IMR-90 (cell line): ENCODE measurements at regions not wholly inside any gene's neighbourhood (a gene's known extent, or its start where the extent isn't known, plus 50 kb on each side); places are given as distances from the start of the nearest gene placed in this dataset.

Experiments used
- ATAC-seq: fragments of 200-7000 bp; cut with Tn5 transposase; 2 replicates; pipeline ENCODE4 v1.9.1; 2020; ENCODE audit warnings: low read depth, mild to moderate bottlenecking, moderate library complexity
- BruUV-seq: library from RNA; stranded (reverse); fragments of 400-500 nt; replicated peaks from 2 replicates; lab custom pipeline; 2021; lab: Mats Ljungman, UMichigan
- CTCF ChIA-PET: fragments of 300-600 bp; formaldehyde crosslinking; extraction: SDS; loops from one replicate; lab custom pipeline; 2021; ENCODE audit warnings: antibody characterized with exemption; lab: Yijun Ruan, JAX
- POLR2A ChIA-PET: fragments of 300-600 bp; sonication (Branson Sonifier 250); formaldehyde crosslinking; loops from one replicate; lab custom pipeline; 2022; ENCODE audit warnings: antibody characterized with exemption; ENCODE audit not compliant: unreplicated experiment; lab: Charles Lee
- DNase-seq: peaks from one replicate; pipeline ENCODE4 v3.0.0; 2013
- H2AFZ ChIP-seq: replicated peaks from 2 replicates; pipeline ENCODE3; 2013; ENCODE audit warnings: low read length, mild to moderate bottlenecking; ENCODE audit not compliant: poor library complexity
- H2AK5ac ChIP-seq: 2 replicates; pipeline ENCODE4 v1.6.1; 2013; ENCODE audit warnings: low read depth, low read length, inconsistent platforms
- H2AK9ac ChIP-seq: replicated peaks from 2 replicates; pipeline ENCODE3; 2013; ENCODE audit warnings: mild to moderate bottlenecking, low read depth, low read length, moderate library complexity; ENCODE audit not compliant: poor library complexity
- H2BK120ac ChIP-seq: 2 replicates; pipeline ENCODE4 v1.6.1; 2013; ENCODE audit warnings: low read depth, low read length, inconsistent platforms
- H2BK15ac ChIP-seq: 3 replicates; pipeline ENCODE4 v1.6.1; 2013; ENCODE audit warnings: low read depth, low read length, inconsistent platforms
- H2BK20ac ChIP-seq: 2 replicates; pipeline ENCODE4 v1.6.1; 2013; ENCODE audit warnings: low read depth, mild to moderate bottlenecking, inconsistent platforms, low read length, moderate library complexity
- H2BK5ac ChIP-seq: 2 replicates; pipeline ENCODE4 v1.6.1; 2013; ENCODE audit warnings: mild to moderate bottlenecking, low read depth, low read length, inconsistent platforms; ENCODE audit not compliant: poor library complexity, severe bottlenecking
- H3K14ac ChIP-seq: replicated peaks from 2 replicates; pipeline ENCODE4 v1.6.1; 2013; ENCODE audit warnings: low read depth, low read length, inconsistent platforms
- H3K18ac ChIP-seq: 2 replicates; pipeline ENCODE4 v1.6.1; 2013; ENCODE audit warnings: low read depth, low read length, control low read depth
- H3K23ac ChIP-seq: 2 replicates; pipeline ENCODE4 v1.6.1; 2013; ENCODE audit warnings: low read depth, low read length, inconsistent platforms
- H3K27ac ChIP-seq: 2 replicates; pipeline ENCODE4 v1.5.1; 2013; ENCODE audit warnings: mild to moderate bottlenecking, control low read depth, low read length; ENCODE audit not compliant: insufficient read depth
- H3K27me3 ChIP-seq: 2 replicates; pipeline ENCODE4 v1.6.1; 2013; ENCODE audit warnings: low read length; ENCODE audit not compliant: control insufficient read depth, insufficient read depth
- H3K36me3 ChIP-seq: 2 replicates; pipeline ENCODE4 v1.6.1; 2013; ENCODE audit warnings: low read length, mixed read lengths; ENCODE audit not compliant: control insufficient read depth, insufficient read depth
- H3K4ac ChIP-seq: 2 replicates; pipeline ENCODE4 v1.6.1; 2013; ENCODE audit warnings: low read depth, low read length, inconsistent platforms
- H3K4me1 ChIP-seq: 2 replicates; pipeline ENCODE4 v1.6.1; 2013; ENCODE audit warnings: low read length, mixed read lengths; ENCODE audit not compliant: control insufficient read depth, insufficient read depth
- H3K4me2 ChIP-seq: 2 replicates; pipeline ENCODE4 v1.6.1; 2013; ENCODE audit warnings: low read depth, mild to moderate bottlenecking, control low read depth, low read length, moderate library complexity
- H3K4me3 ChIP-seq: 2 replicates; pipeline ENCODE4 v1.5.1; 2013; ENCODE audit warnings: low read depth, mild to moderate bottlenecking, control low read depth, low read length, moderate library complexity; ENCODE audit not compliant: insufficient read depth
- H3K56ac ChIP-seq: 2 replicates; pipeline ENCODE4 v1.6.1; 2013; ENCODE audit warnings: low read length, inconsistent platforms; ENCODE audit not compliant: insufficient read depth; ENCODE audit errors: extremely low read depth
- H3K79me1 ChIP-seq, 2 experiments: 2 replicates each; pipeline ENCODE4 v1.6.1; 2013; ENCODE audit warnings: low read length in 2 of 2, inconsistent platforms in 1 of 2, low read depth in 1 of 2
- H3K9ac ChIP-seq: 2 replicates; pipeline ENCODE4 v1.6.1; 2013; ENCODE audit warnings: low read depth, low read length, control low read depth
- H3K9me1 ChIP-seq: 2 replicates; pipeline ENCODE4 v1.6.1; 2013; ENCODE audit warnings: low read length, inconsistent platforms; ENCODE audit not compliant: insufficient read depth
- H3K9me3 ChIP-seq: 2 replicates; pipeline ENCODE4 v1.6.1; 2013; ENCODE audit warnings: low read length; ENCODE audit not compliant: control insufficient read depth, insufficient read depth
- H4K20me1 ChIP-seq: 2 replicates; pipeline ENCODE4 v1.6.1; 2013; ENCODE audit warnings: low read length, inconsistent platforms; ENCODE audit not compliant: insufficient read depth
- H4K5ac ChIP-seq: 2 replicates; pipeline ENCODE4 v1.6.1; 2013; ENCODE audit warnings: mild to moderate bottlenecking, low read depth, low read length, control low read depth
- H4K8ac ChIP-seq, 2 experiments: 2 replicates each; pipeline ENCODE4 v1.6.1; 2013; ENCODE audit warnings: low read depth in 2 of 2, low read length in 2 of 2, control low read depth in 1 of 2, inconsistent platforms in 1 of 2
- H4K91ac ChIP-seq: 2 replicates; pipeline ENCODE4 v1.6.1; 2013; ENCODE audit warnings: low read depth, low read length, inconsistent platforms; ENCODE audit not compliant: insufficient read depth
- BHLHE40 ChIP-seq: fragments of 150-350 bp; IDR thresholded peaks from 2 replicates; pipeline ENCODE4 v1.6.1; 2016; ENCODE audit warnings: mild to moderate bottlenecking, low read depth, low read length
- CEBPB ChIP-seq: IDR thresholded peaks from 2 replicates; pipeline ENCODE4 v1.6.1; 2012; ENCODE audit warnings: low read depth, low read length, improper control_type of control experiment
- CHD1 ChIP-seq: IDR thresholded peaks from 2 replicates; pipeline ENCODE4 v1.6.1; 2012; ENCODE audit warnings: low read depth, low read length, improper control_type of control experiment
- CTCF ChIP-seq: conservative IDR thresholded peaks from 2 replicates; pipeline ENCODE4 v1.5.1; 2012; ENCODE audit warnings: mild to moderate bottlenecking, low read depth, low read length, improper control_type of control experiment
- ELK1 ChIP-seq: fragments of 150-350 bp; IDR thresholded peaks from 2 replicates; pipeline ENCODE4 v1.6.1; 2016; ENCODE audit warnings: low read depth, mild to moderate bottlenecking, low read length, moderate library complexity, borderline replicate concordance
- FOS ChIP-seq: fragments of 150-350 bp; IDR thresholded peaks from 2 replicates; pipeline ENCODE4 v1.6.1; 2016; ENCODE audit warnings: low read depth, low read length
- MAFK ChIP-seq: IDR thresholded peaks from 2 replicates; pipeline ENCODE4 v1.6.1; 2012; ENCODE audit warnings: low read depth, low read length, improper control_type of control experiment
- MAZ ChIP-seq: IDR thresholded peaks from 2 replicates; pipeline ENCODE4 v1.6.1; 2012; ENCODE audit warnings: low read depth, mild to moderate bottlenecking, low read length, improper control_type of control experiment, moderate library complexity, borderline replicate concordance
- MXI1 ChIP-seq: IDR thresholded peaks from 2 replicates; pipeline ENCODE4 v1.6.1; 2012; ENCODE audit warnings: low read depth, mild to moderate bottlenecking, low read length, moderate library complexity, borderline replicate concordance
- NFE2L2 ChIP-seq: fragments of 150-350 bp; IDR thresholded peaks from 2 replicates; pipeline ENCODE4 v1.6.1; 2016; ENCODE audit warnings: low read depth, mild to moderate bottlenecking, low read length
- POLR2A ChIP-seq: IDR thresholded peaks from 2 replicates; pipeline ENCODE4 v1.6.1; 2012; ENCODE audit warnings: mild to moderate bottlenecking, low read depth, low read length
- RAD21 ChIP-seq: IDR thresholded peaks from 2 replicates; pipeline ENCODE4 v1.6.1; 2012; ENCODE audit warnings: low read length, improper control_type of control experiment
- RCOR1 ChIP-seq: IDR thresholded peaks from 2 replicates; pipeline ENCODE4 v1.6.1; 2012; ENCODE audit warnings: mild to moderate bottlenecking, low read length, improper control_type of control experiment; ENCODE audit not compliant: insufficient replicate concordance
- RFX5 ChIP-seq: IDR thresholded peaks from 2 replicates; pipeline ENCODE4 v1.8.0; 2012; ENCODE audit warnings: low read depth, mild to moderate bottlenecking, low read length, moderate library complexity
- SMC3 ChIP-seq: fragments of 150-350 bp; IDR thresholded peaks from 2 replicates; pipeline ENCODE4 v1.6.1; 2016; ENCODE audit warnings: low read depth, mild to moderate bottlenecking, antibody characterized with exemption, low read length, moderate library complexity
- WGBS, 2 experiments: methylation state at CpG; one replicate each; pipeline versions ENCODE4 v1.1.5 to v1.1.7; 2013; ENCODE audit warnings: missing lambda C conversion rate in 2 of 2; ENCODE audit not compliant: insufficient read length in 1 of 2; ENCODE audit errors: extremely low coverage in 2 of 2; 5-methylcytosine and 5-hydroxymethylcytosine counted together
- dilution Hi-C: fragments of 300-500 bp; cut with HindIII; formaldehyde crosslinking; loops from one replicate; pipeline ENCODE4 v1.14.3; 2018; ENCODE audit warnings: low sequenced_read_pairs; ENCODE audit not compliant: unreplicated experiment
- in situ Hi-C: fragments of 300-500 bp; cut with MboI; formaldehyde crosslinking; loops from 3 replicates; pipeline ENCODE4 v1.14.3; 2019; ENCODE audit warnings: low sequenced_read_pairs, inconsistent platforms, mixed read lengths
- intact Hi-C: fragments of 100-400 bp; cut with micrococcal nuclease; formaldehyde crosslinking; loops from 2 replicates; pipeline ENCODE4 v1.10.0; 2022
- TF ChIP-seq, protein P1 (sequence below): fragments of 150-350 bp; IDR thresholded peaks from 2 replicates; pipeline ENCODE4 v1.6.1; 2017; ENCODE audit warnings: mild to moderate bottlenecking, antibody characterized with exemption, low read length, low read depth

DNA sequence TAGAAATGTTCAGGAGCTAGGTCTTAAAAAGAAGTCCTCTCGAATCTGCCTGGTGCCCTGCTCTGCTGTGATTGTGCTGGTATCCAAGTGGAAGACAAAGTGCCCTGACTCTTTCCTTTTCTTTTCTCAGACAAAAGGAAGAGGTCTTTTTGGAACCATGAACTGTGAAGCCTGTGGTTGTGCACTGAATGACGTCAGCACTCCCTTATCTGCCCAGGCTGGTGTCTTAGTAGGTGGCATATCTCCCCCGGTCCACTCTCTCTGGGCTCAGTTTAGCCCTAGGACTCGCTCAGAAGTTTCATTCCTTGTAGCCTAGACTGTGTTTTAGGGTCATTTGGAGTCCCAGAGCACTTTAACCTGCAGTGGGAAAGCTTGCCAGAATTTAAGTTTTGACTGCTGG, 400.3 kb upstream of the CT83 start:
- H2BK120ac ChIP-seq = no peak overlapping the region
- no peak overlapping the region for H3K27ac ChIP-seq
- no peak overlapping the region for H2AFZ ChIP-seq
- dilution Hi-C loops = no loop called here
- no peak overlapping the region for H3K9ac ChIP-seq
- H4K20me1 ChIP-seq = no peaks in the 10 kb centered on the region
- H4K8ac ChIP-seq = no peak overlapping the region
- no peak overlapping the region for H2AK5ac ChIP-seq
- H3K23ac ChIP-seq = no peak overlapping the region
- intact Hi-C loops = no loop called here
- H2BK15ac ChIP-seq = no peak overlapping the region
- TF ChIP-seq MAZ (no peak), RCOR1 (no peak), MAFK (no peak), MXI1 (no peak), FOS (no peak), BHLHE40 (no peak), ELK1 (no peak), NFE2L2 (no peak), CTCF (no peak), RAD21 (no peak), RFX5 (no peak), SMC3 (no peak), POLR2A (no peak), CHD1 (no peak), CEBPB (no peak)
- TF ChIP-seq, protein P1, sequence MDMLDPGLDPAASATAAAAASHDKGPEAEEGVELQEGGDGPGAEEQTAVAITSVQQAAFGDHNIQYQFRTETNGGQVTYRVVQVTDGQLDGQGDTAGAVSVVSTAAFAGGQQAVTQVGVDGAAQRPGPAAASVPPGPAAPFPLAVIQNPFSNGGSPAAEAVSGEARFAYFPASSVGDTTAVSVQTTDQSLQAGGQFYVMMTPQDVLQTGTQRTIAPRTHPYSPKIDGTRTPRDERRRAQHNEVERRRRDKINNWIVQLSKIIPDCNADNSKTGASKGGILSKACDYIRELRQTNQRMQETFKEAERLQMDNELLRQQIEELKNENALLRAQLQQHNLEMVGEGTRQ = no peak
- H3K14ac ChIP-seq = no peak overlapping the region
- no CpG with 5 or more reads among the region's 4 CpGs for WGBS, 2 experiments
- no peaks in the 10 kb centered on the region for H3K36me3 ChIP-seq
- CTCF ChIA-PET = no interaction called here
- H2BK5ac ChIP-seq = no peak overlapping the region
- ATAC-seq (no peak), DNase-seq (no peak)
- H3K4ac ChIP-seq = no peak overlapping the region
- H3K4me1 ChIP-seq = no peaks in the 10 kb centered on the region
- no peaks in the 10 kb centered on the region for H3K27me3 ChIP-seq
- H3K56ac ChIP-seq = no peak overlapping the region
- no peak overlapping the region for H4K91ac ChIP-seq
- no peaks in the 10 kb centered on the region for H3K79me1 ChIP-seq
- no peak overlapping the region for H4K5ac ChIP-seq
- H2AK9ac ChIP-seq = no peak overlapping the region
- POLR2A ChIA-PET = no interaction called here
- H3K9me3 ChIP-seq = 0 out of 2 replicates have a peak, but pooled peaks cover 3% of the 10 kb centered on the region
- no peak overlapping the region for H3K4me2 ChIP-seq
- H2BK20ac ChIP-seq = no peak overlapping the region
- no peak overlapping the region for H3K18ac ChIP-seq
- H3K9me1 ChIP-seq = no peaks in the 10 kb centered on the region
- in situ Hi-C loops = no loop called here
- H3K4me3 ChIP-seq = no peak overlapping the region
- BruUV-seq = no TSS peak
